ENCODE measurements at regions not wholly inside any gene's neighbourhood (a gene's known extent, or its start where the extent isn't known, plus 50 kb on each side); places are given as distances from the start of the nearest gene placed in this dataset.

DNA sequence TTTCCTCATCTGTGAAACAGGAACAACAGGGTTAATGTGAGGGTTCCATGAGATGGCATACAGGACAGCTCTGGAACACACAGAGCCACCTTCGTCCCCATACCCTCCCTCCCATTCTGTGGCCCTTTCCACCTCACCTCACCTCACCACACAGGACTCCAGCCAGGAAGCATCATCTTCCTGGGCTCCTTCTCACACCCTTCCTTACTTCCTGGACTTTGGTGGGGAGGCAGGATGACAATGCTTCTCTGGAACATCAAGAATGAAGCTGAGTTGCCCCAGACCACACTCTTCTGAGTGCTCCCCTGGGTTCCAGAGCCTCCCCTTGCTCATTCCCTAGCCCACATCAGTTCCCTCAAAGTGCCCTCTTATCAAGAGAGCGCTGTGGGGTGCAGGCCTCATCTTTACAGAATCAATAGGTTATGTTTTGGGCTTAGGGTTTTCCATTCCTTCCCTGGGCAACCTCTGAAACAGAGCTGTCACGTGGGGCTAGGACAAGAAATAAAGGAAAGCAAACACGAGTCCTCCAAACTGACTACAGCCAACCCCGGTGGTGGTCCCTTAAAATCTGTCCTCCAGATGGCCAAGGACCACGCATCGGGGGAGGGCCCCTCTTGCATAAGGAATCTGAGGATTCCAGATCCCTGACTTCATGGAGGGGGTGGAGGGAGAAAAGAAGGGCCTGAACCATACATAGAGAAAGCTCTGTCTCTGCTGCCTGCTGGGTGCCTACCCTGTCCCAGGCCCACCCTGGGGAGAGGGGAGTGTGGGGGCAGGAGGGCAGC is 74.4 kb upstream of the ATP6AP2 start:
- DNase-seq, result no peak
- H3K4me1 ChIP-seq, result no peaks in the 10 kb centered on the region
- H3K9me3 ChIP-seq, result no peaks in the 10 kb centered on the region
- H3K27me3 ChIP-seq, result no peaks in the 10 kb centered on the region
- TF ChIP-seq, protein P1, sequence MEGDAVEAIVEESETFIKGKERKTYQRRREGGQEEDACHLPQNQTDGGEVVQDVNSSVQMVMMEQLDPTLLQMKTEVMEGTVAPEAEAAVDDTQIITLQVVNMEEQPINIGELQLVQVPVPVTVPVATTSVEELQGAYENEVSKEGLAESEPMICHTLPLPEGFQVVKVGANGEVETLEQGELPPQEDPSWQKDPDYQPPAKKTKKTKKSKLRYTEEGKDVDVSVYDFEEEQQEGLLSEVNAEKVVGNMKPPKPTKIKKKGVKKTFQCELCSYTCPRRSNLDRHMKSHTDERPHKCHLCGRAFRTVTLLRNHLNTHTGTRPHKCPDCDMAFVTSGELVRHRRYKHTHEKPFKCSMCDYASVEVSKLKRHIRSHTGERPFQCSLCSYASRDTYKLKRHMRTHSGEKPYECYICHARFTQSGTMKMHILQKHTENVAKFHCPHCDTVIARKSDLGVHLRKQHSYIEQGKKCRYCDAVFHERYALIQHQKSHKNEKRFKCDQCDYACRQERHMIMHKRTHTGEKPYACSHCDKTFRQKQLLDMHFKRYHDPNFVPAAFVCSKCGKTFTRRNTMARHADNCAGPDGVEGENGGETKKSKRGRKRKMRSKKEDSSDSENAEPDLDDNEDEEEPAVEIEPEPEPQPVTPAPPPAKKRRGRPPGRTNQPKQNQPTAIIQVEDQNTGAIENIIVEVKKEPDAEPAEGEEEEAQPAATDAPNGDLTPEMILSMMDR (IDR thresholded peaks at IDR 0.05; ENCODE audit: low read depth, low read length), result no peak
- no peaks in the 10 kb centered on the region for H3K36me3 ChIP-seq
- H3K4me3 ChIP-seq (ENCODE audit: low read depth, low read length), result no peak overlapping the region

DNA sequence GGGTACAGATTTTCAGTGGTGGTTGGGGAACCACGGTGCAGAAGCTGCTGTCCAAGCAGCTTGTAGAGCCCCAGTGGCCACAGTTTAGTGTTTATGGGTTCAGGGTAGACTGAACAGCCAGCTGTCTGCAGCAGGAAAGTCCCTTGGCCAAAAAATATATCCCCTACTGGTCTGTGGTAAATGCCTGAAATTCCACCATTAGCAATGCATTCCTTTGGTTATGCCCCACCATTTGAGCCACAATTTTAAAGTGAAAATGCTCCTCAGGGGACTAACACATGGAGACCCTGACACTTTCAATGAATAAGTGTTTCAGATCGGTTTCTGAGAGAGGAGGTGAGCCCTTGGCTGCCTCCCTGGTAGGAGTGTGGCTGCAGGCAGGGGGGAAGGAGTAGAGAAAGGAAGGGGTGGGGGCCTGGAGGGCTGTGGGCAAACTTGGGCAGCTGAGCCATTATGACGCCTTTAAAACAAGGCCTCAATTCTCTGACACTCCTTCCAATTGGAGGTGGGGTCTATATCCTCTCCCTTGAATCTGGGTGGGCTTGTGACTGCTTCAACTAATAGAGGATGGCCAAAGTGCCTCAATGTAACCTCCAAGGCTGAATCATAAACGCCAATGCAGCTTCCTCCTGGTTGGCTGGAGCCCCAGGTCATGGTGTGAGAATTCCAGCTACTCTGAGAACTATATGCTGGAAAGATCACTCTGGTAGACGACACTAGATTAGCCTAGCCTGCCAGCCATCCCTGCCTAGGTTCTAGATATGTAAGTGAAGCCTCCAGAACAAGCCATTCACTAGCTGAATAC is 75.8 kb upstream of the ATP6AP2 start:
- H3K27me3 ChIP-seq, result no peaks in the 10 kb centered on the region
- no peak overlapping the region for H3K4me3 ChIP-seq (ENCODE audit: low read depth, low read length)
- no peaks in the 10 kb centered on the region for H3K36me3 ChIP-seq
- no peaks in the 10 kb centered on the region for H3K4me1 ChIP-seq
- no peaks in the 10 kb centered on the region for H3K9me3 ChIP-seq
- TF ChIP-seq, protein P1 (IDR thresholded peaks at IDR 0.05; ENCODE audit: low read depth, low read length), result no peak
- DNase-seq, result no peak

DNA sequence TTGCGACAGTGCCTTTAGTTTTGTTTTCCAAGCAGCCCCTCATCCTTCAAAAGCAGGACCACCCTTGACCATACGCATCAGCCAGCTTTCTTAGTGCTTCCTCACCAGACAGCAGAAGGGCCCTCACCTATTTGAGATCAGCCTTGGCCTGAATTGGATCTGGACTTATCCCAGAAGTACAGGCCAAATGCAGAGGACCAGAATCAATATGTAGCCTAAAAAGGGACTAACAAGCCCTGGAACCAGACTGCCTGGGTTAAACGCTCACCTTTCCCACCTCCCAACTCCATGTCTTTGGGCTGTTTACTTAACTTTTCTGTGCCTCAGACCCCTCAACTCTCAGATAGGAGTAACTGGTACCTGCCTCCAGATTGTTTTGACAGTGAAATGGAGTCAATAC is 77.7 kb upstream of the ATP6AP2 start:
- no peak for DNase-seq
- Histone ChIP-seq H3K27me3 (no peaks in the 10 kb centered on the region), H3K4me3 (ENCODE audit: low read depth, low read length) (no peak overlapping the region), H3K36me3 (no peaks in the 10 kb centered on the region), H3K9me3 (no peaks in the 10 kb centered on the region), H3K4me1 (no peaks in the 10 kb centered on the region)
- TF ChIP-seq, protein P1 (IDR thresholded peaks at IDR 0.05; ENCODE audit: low read depth, low read length), result no peak

DNA sequence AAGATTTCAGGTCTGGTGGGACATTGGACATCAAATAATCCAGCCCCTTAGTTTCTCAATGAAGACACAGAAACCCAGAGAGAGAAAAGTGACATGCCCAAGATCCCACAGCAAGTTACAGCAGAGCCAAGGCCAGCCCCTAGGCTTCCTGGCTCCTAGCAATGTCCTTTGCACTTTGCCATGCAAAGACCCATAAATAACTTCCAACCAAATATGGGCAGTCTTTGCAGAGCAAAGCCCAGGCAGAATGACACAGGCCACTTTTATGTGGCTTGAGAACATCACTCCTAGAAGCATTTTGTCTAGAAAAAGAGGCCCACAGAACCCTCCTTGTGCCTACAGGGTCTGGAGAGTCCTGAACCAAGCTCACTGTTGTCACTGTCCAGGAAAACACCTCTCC is 78.1 kb upstream of the ATP6AP2 start:
- no peaks in the 10 kb centered on the region for H3K4me1 ChIP-seq
- no peak for DNase-seq
- TF ChIP-seq, protein P1 (IDR thresholded peaks at IDR 0.05; ENCODE audit: low read depth, low read length), result no peak

DNA sequence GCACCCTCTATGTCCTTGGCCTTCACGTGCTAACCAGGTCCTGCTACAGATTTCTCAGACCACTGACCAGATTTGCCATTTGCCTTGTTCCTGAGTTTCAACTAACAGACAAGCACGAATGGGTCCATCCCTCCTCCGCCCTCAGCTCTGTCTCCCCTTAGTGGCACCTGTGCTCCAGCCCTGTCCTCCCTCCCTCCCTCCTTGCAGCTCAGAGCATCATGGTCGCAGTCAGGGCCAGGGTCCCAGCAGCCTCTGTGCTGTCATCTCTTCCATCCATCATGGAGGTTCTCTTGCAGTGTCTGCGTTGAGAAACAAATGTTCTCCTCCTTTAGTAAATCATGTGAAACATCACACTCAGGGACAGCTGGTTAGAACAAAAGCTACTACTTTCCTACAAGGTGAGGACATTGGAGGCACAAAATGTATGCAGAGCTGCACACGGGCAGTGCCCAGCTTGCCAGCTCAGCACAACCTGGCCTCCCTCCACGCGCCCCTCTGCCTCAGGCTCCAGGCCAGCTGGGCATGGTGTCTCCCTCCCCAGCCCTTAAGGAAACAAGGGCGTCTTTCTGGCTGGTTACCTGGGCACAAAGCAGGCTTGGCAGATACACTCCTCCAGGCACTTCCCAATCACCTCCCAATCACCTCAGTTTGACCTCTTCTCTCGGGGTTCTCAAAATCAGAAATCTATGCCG is 79.5 kb upstream of the ATP6AP2 start:
- Histone ChIP-seq H3K9me3 (no peaks in the 10 kb centered on the region), H3K4me1 (no peaks in the 10 kb centered on the region), H3K36me3 (no peaks in the 10 kb centered on the region), H3K4me3 (ENCODE audit: low read depth, low read length) (no peak overlapping the region), H3K27me3 (no peaks in the 10 kb centered on the region)
- no peak for DNase-seq
- TF ChIP-seq, protein P1 (IDR thresholded peaks at IDR 0.05; ENCODE audit: low read depth, low read length), result no peak

More for the DNA sequence above, 78.1 kb upstream of the ATP6AP2 start:
- no peaks in the 10 kb centered on the region for H3K9me3 ChIP-seq
- H3K36me3 ChIP-seq, result no peaks in the 10 kb centered on the region
- no peak overlapping the region for H3K4me3 ChIP-seq (ENCODE audit: low read depth, low read length)
- no peaks in the 10 kb centered on the region for H3K27me3 ChIP-seq

Measured in BE2C (cell line).